ENCODE measurements at regions not wholly inside any gene's neighbourhood (a gene's known extent, or its start where the extent isn't known, plus 50 kb on each side); places are given as distances from the start of the nearest gene placed in this dataset.
"Not testable (repeated sequence)": the region's sequence is repeated elsewhere in the genome, so short reads cannot be mapped to it uniquely, and the experiment has no call there.

GRCh38 chr10:28869606-28870201, 192.4 kb downstream of the BAMBI start:
- DNase-seq = no peak

- DNase-seq = no peak
These were observed 194.3 kb downstream of the BAMBI start for GRCh38 chr10:28871665-28872064.

GRCh38 chr10:28872587-28873165, 195.4 kb downstream of the BAMBI start:
- no peak for DNase-seq

GRCh38 chr10:28873540-28873939, 196.2 kb downstream of the BAMBI start:
- no peak for DNase-seq

- no peak for DNase-seq
These were observed 196.9 kb downstream of the BAMBI start for GRCh38 chr10:28874210-28874609.

GRCh38 chr10:28875549-28876081, 198.3 kb downstream of the BAMBI start:
- peak; percentile 8 for DNase-seq

DNA sequence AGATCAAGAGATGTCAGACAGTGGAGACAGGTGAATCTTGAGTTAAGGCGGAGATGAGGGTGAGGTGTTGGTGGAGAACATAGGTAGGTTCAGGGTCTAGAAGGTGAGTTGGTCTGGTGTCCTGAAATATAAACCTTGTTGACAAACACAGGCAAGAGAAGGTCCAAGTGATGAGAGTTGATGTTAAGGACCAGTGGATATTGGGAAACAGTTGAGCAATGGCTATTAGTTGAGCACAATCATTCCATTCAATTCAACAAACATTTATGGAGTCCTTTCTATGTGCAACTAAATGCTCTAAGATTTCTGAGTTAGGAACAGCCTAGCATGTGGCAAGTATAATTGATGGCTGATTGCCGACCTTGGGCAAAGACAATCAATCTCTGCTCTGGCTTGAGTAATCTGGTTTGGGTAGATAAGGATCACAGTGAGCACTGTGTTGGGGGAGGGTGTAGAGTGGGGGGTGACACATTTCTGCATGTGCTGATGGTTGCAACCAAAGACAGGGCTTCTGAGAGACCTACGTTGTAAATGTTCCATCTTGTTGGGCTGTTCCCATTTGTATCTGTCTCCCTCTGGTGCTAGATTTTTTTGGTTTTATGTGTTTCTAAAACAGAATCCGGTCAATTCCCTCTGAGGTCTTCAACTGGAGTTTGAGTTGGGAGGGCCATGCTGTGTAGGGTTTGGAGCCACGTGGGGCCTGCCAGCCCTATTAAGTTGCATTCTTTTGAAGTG, 201.1 kb downstream of the BAMBI start:
- no peak for DNase-seq

- no peak for DNase-seq
These were observed 201.9 kb downstream of the BAMBI start for GRCh38 chr10:28879246-28879645.

- no peak for DNase-seq
These were observed 202.8 kb downstream of the BAMBI start for GRCh38 chr10:28879875-28880682.

GRCh38 chr10:28880683-28880950, 203.3 kb downstream of the BAMBI start:
- DNase-seq = no peak

DNA sequence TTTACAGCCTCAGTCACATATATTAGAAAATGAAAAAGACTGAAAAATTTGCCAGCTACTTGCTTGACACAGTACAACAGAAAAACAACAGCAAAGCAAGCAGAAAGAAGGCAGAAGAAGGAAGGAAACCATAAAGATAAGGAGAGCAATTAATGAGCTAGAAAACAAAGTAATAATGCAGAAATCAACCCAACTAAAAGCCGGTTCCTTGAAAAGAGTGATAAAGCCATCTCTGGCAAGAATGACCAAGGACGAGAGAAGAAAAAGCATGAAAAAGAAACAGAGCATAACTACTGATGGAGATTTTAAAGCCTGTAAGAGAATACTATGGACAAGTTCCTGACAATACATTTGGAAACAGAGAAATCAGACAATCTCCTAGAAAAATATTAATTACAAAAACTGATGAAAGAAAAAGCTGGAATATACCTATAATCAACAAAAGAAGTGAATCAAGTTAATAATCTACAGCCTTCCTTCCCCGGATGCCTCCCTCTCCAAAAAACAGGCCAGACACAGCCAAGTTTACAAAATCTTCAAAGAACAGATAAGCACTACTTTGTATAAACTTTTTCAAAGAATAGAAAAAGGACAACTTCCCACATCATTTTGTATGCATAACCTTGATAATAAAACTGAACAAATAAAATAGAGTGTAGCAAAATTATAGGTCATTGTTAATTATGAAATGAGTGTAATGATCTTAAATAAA, 204.0 kb downstream of the BAMBI start:
- DNase-seq = no peak

DNA sequence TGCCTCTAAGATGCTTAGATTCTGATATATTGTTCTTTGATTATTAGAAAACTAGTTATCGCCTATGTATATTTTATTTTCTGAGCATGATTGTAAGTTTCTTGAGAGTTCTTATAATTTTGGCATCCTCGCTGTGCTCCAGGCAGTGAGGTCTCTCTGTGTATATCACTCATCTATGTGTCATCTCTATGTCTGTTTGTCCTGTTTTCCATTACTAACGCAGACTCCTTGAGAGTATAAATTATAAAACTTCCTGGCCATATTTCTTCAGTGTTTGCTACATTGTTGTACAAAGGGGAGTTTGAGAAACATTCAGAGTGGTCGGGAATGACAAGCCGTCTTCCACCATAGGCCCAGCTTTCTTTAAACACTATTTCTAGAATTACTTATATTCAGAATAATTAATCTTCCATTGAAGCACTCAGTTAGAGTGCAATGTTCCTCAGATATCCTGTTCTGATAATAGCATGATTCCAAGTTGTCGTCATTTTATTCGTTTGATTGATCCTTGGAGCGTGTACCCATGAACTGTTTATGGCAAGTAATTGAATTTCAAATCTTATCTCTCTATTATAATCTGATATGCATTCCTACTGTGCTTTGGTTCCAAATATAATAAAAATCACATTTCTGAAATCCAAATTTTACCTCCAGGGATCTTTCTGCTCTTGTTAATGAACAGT, 206.6 kb downstream of the BAMBI start:
- DNase-seq = no peak

- no peak for DNase-seq
These were observed 213.0 kb downstream of the BAMBI start for GRCh38 chr10:28890121-28890950.

GRCh38 chr10:28891058-28891713, 213.9 kb downstream of the BAMBI start:
- DNase-seq = no peak

DNA sequence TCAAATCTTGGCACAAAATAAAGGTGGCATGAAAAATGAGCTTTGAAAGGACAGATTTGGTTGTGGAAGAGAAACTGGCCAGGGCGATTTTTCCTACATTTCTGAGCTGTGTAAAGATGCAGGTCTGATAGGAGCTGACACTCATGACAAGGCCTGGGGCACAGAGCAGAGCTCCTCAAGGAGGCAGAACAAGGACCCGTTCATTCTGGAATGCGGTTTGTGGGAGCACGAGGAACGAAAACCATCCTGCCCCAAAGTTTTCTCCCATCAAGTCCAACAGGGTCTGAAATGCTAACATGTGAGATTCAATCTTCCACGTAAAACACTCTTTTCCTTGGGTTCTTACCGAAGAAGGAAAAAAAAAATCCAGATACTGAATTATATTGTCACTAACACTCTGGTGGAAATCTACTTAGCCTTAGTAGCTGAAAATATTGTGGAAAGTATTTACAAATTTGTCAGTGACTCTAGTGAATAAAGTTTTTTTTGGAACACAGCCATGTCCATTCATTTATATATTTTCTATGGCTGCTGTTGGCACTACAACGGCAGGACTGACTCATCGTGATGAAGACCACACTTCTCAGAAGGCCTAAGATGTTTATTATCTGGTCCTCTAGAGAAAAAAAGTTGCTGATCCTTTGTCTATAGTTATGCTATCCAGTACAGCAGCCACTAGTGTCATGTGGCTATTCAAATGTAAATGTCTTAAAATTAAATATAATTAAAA, 215.7 kb downstream of the BAMBI start:
- no peak for DNase-seq

DNA sequence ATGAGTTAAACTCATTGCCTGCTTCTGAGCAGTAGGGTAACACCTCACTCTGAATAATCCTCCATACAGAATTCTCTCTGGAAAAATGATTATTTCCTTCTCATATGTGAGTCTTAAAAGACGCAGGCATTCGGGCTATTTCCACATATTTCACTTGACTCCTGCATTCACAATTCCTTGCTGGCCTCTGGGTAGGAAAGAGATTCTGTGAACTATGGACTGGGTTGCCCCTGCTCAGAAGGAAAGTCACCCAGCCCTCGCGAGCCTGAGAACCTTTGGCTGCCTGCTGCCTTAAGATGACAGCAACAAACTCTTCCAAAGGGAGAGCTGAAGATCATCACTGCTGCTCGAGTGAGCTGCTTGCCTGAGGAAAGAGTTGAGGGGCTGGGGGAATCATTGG, 216.8 kb downstream of the BAMBI start:
- no peak for DNase-seq

GRCh38 chr10:28895671-28896070, 218.3 kb downstream of the BAMBI start:
- not testable (repeated sequence) for DNase-seq

- not testable (repeated sequence) for DNase-seq
These were observed 219.6 kb downstream of the BAMBI start for GRCh38 chr10:28896791-28897409.

All from T1000 (cell line).